Activated CD4-positive, alpha-beta T cell treated with anti-CD3 and anti-CD28 coated beads, Interleukin-2, amount 10 ng/mL, durations not matched to agents 24 days and 14 days (primary cell): ENCODE measurements at regions not wholly inside any gene's neighbourhood (a gene's known extent, or its start where the extent isn't known, plus 50 kb on each side); places are given as distances from the start of the nearest gene placed in this dataset.

Experiments used
- DNase-seq: peaks from one replicate; pipeline ENCODE4 v3.0.0; 2022
- H3K27ac Mint-ChIP-seq: one replicate; pipeline ENCODE4 v1.8.0; 2022; ENCODE audit warnings: mild to moderate bottlenecking, mixed read lengths
- H3K27me3 Mint-ChIP-seq: one replicate; pipeline ENCODE4 v1.8.0; 2022; ENCODE audit warnings: mixed read lengths
- H3K36me3 Mint-ChIP-seq: one replicate; pipeline ENCODE4 v1.8.0; 2022; ENCODE audit warnings: low read depth, mild to moderate bottlenecking, mixed read lengths
- H3K4me1 Mint-ChIP-seq: one replicate; pipeline ENCODE4 v1.8.0; 2021; ENCODE audit warnings: mixed read lengths
- H3K4me3 Mint-ChIP-seq: one replicate; pipeline ENCODE4 v1.8.0; 2022; ENCODE audit warnings: mild to moderate bottlenecking, moderate library complexity, mixed read lengths
- H3K9me3 Mint-ChIP-seq: one replicate; pipeline ENCODE4 v1.8.0; 2021; ENCODE audit warnings: mixed read lengths
- intact Hi-C: fragments of 100-400 bp; cut with micrococcal nuclease; formaldehyde crosslinking; loops from one replicate; pipeline ENCODE4 v1.15.1; 2023

GRCh38 chr11:134913391-134913790, 501.3 kb upstream of the B3GAT1 start:
- no peaks in the 10 kb centered on the region for H3K36me3 Mint-ChIP-seq
- DNase-seq: no peak
- H3K9me3 Mint-ChIP-seq: no peaks in the 10 kb centered on the region
- no peak overlapping the region for H3K27ac Mint-ChIP-seq
- intact Hi-C loops: no loop called here
- H3K27me3 Mint-ChIP-seq: no peaks in the 10 kb centered on the region
- H3K4me1 Mint-ChIP-seq: no peaks in the 10 kb centered on the region
- no peak overlapping the region for H3K4me3 Mint-ChIP-seq

GRCh38 chr11:134911514-134912180, 499.6 kb upstream of the B3GAT1 start:
- Mint-ChIP-seq H3K9me3 (no peaks in the 10 kb centered on the region), H3K27ac (no peak overlapping the region), H3K27me3 (no peaks in the 10 kb centered on the region), H3K36me3 (no peaks in the 10 kb centered on the region), H3K4me3 (no peak overlapping the region), H3K4me1 (no peaks in the 10 kb centered on the region)
- DNase-seq: no peak
- intact Hi-C loops: no loop called here

- intact Hi-C loops: no loop called here
- no peaks in the 10 kb centered on the region for H3K9me3 Mint-ChIP-seq
- H3K27me3 Mint-ChIP-seq: no peaks in the 10 kb centered on the region
Measured at GRCh38 chr11:134908583-134908982, 496.5 kb upstream of the B3GAT1 start.

GRCh38 chr11:134907636-134908035, 495.6 kb upstream of the B3GAT1 start:
- Mint-ChIP-seq H3K36me3 (no peaks in the 10 kb centered on the region), H3K27ac (no peak overlapping the region), H3K9me3 (no peaks in the 10 kb centered on the region), H3K4me3 (no peak overlapping the region), H3K27me3 (no peaks in the 10 kb centered on the region), H3K4me1 (no peaks in the 10 kb centered on the region)
- no peak for DNase-seq
- intact Hi-C loops: no loop called here

More at GRCh38 chr11:134908583-134908982, 496.5 kb upstream of the B3GAT1 start:
- no peaks in the 10 kb centered on the region for H3K36me3 Mint-ChIP-seq
- no peaks in the 10 kb centered on the region for H3K4me1 Mint-ChIP-seq
- H3K27ac Mint-ChIP-seq: no peak overlapping the region
- DNase-seq: no peak
- H3K4me3 Mint-ChIP-seq: no peak overlapping the region

- intact Hi-C loops: no loop called here
- no peak overlapping the region for H3K27ac Mint-ChIP-seq
- H3K4me3 Mint-ChIP-seq: no peak overlapping the region
- no peaks in the 10 kb centered on the region for H3K4me1 Mint-ChIP-seq
- no peaks in the 10 kb centered on the region for H3K36me3 Mint-ChIP-seq
- no peak for DNase-seq
- H3K9me3 Mint-ChIP-seq: no peaks in the 10 kb centered on the region
- no peaks in the 10 kb centered on the region for H3K27me3 Mint-ChIP-seq
Measured at GRCh38 chr11:134906356-134906955, 494.4 kb upstream of the B3GAT1 start.

- Mint-ChIP-seq H3K27me3 (no peaks in the 10 kb centered on the region), H3K4me3 (no peak overlapping the region), H3K4me1 (no peaks in the 10 kb centered on the region), H3K36me3 (no peaks in the 10 kb centered on the region), H3K9me3 (no peaks in the 10 kb centered on the region), H3K27ac (no peak overlapping the region)
- intact Hi-C loops: no loop called here
- no peak for DNase-seq
Measured at GRCh38 chr11:134905928-134906327, 493.9 kb upstream of the B3GAT1 start.

GRCh38 chr11:134905517-134905916, 493.5 kb upstream of the B3GAT1 start:
- DNase-seq: no peak
- Mint-ChIP-seq H3K27ac (no peak overlapping the region), H3K4me3 (no peak overlapping the region), H3K9me3 (no peaks in the 10 kb centered on the region), H3K27me3 (no peaks in the 10 kb centered on the region), H3K36me3 (no peaks in the 10 kb centered on the region), H3K4me1 (no peaks in the 10 kb centered on the region)
- intact Hi-C loops: no loop called here

- H3K36me3 Mint-ChIP-seq: no peaks in the 10 kb centered on the region
- intact Hi-C loops: no loop called here
- no peaks in the 10 kb centered on the region for H3K9me3 Mint-ChIP-seq
- H3K27ac Mint-ChIP-seq: no peak overlapping the region
- H3K27me3 Mint-ChIP-seq: peaks cover 1% of the 10 kb centered on the region
- H3K4me3 Mint-ChIP-seq: no peak overlapping the region
- no peak for DNase-seq
- H3K4me1 Mint-ChIP-seq: no peaks in the 10 kb centered on the region
Measured at GRCh38 chr11:134904103-134904790, 492.2 kb upstream of the B3GAT1 start.

- Mint-ChIP-seq H3K27me3 (peaks cover 1% of the 10 kb centered on the region), H3K9me3 (no peaks in the 10 kb centered on the region)
Measured at GRCh38 chr11:134901955-134902918, 490.2 kb upstream of the B3GAT1 start.

GRCh38 chr11:134901542-134901941, 489.5 kb upstream of the B3GAT1 start:
- H3K4me3 Mint-ChIP-seq: no peak overlapping the region
- H3K4me1 Mint-ChIP-seq: no peaks in the 10 kb centered on the region
- H3K27me3 Mint-ChIP-seq: peaks cover 1% of the 10 kb centered on the region
- intact Hi-C loops: no loop called here
- no peak for DNase-seq
- no peak overlapping the region for H3K27ac Mint-ChIP-seq
- H3K36me3 Mint-ChIP-seq: no peaks in the 10 kb centered on the region
- no peaks in the 10 kb centered on the region for H3K9me3 Mint-ChIP-seq

More at GRCh38 chr11:134901955-134902918, 490.2 kb upstream of the B3GAT1 start:
- no peak for DNase-seq
- H3K4me3 Mint-ChIP-seq: no peak overlapping the region
- no peak overlapping the region for H3K27ac Mint-ChIP-seq
- H3K36me3 Mint-ChIP-seq: no peaks in the 10 kb centered on the region
- H3K4me1 Mint-ChIP-seq: no peaks in the 10 kb centered on the region
- intact Hi-C loops: no loop called here

GRCh38 chr11:134893810-134894685, 482.0 kb upstream of the B3GAT1 start:
- Mint-ChIP-seq H3K4me3 (no peak overlapping the region), H3K9me3 (no peaks in the 10 kb centered on the region), H3K27ac (no peak overlapping the region), H3K36me3 (no peaks in the 10 kb centered on the region), H3K27me3 (no peaks in the 10 kb centered on the region), H3K4me1 (no peaks in the 10 kb centered on the region)
- intact Hi-C loops: no loop called here
- DNase-seq: no peak

- Mint-ChIP-seq H3K4me1 (no peaks in the 10 kb centered on the region), H3K4me3 (no peak overlapping the region), H3K27me3 (no peaks in the 10 kb centered on the region), H3K27ac (no peak overlapping the region), H3K9me3 (no peaks in the 10 kb centered on the region), H3K36me3 (no peaks in the 10 kb centered on the region)
- DNase-seq: no peak
- intact Hi-C loops: no loop called here
Measured at GRCh38 chr11:134890446-134890845, 478.4 kb upstream of the B3GAT1 start.

- Mint-ChIP-seq H3K4me3 (no peak overlapping the region), H3K27me3 (no peaks in the 10 kb centered on the region), H3K36me3 (no peaks in the 10 kb centered on the region), H3K9me3 (no peaks in the 10 kb centered on the region), H3K4me1 (no peaks in the 10 kb centered on the region), H3K27ac (no peak overlapping the region)
- intact Hi-C loops: no loop called here
- DNase-seq: no peak
Measured at GRCh38 chr11:134889832-134890231, 477.8 kb upstream of the B3GAT1 start.
